ENCODE measurements at regions not wholly inside any gene's neighbourhood (a gene's known extent, or its start where the extent isn't known, plus 50 kb on each side); places are given as distances from the start of the nearest gene placed in this dataset.

GRCh38 chr10:107481224-107481623 is 316.7 kb upstream of the SORCS1 start:
- TF ChIP-seq, protein P1, sequence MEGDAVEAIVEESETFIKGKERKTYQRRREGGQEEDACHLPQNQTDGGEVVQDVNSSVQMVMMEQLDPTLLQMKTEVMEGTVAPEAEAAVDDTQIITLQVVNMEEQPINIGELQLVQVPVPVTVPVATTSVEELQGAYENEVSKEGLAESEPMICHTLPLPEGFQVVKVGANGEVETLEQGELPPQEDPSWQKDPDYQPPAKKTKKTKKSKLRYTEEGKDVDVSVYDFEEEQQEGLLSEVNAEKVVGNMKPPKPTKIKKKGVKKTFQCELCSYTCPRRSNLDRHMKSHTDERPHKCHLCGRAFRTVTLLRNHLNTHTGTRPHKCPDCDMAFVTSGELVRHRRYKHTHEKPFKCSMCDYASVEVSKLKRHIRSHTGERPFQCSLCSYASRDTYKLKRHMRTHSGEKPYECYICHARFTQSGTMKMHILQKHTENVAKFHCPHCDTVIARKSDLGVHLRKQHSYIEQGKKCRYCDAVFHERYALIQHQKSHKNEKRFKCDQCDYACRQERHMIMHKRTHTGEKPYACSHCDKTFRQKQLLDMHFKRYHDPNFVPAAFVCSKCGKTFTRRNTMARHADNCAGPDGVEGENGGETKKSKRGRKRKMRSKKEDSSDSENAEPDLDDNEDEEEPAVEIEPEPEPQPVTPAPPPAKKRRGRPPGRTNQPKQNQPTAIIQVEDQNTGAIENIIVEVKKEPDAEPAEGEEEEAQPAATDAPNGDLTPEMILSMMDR (conservative IDR thresholded peaks at IDR 0.05; ENCODE audit: low read length): no peak
- TF ChIP-seq EZH2phosphoT487 (IDR thresholded peaks at IDR 0.05; ENCODE audit: borderline replicate concordance): no peak

Measured in Loucy (cell line).